Small intestine (tissue), 7 donors: ENCODE measurements at regions not wholly inside any gene's neighbourhood (a gene's known extent, or its start where the extent isn't known, plus 50 kb on each side); places are given as distances from the start of the nearest gene placed in this dataset.
"Not testable (repeated sequence)": the region's sequence is repeated elsewhere in the genome, so short reads cannot be mapped to it uniquely, and the experiment has no call there.

Source experiments
- DNase-seq, 2 donors: peaks; one replicate each; pipeline versions ENCODE4 v3.0.0 to v3.0.0-alpha.2; 2013
- FAIRE-seq: peaks from 2 replicates; lab custom pipeline; 2012; peaks lifted over from hg19 to GRCh38; lab: Jason Lieb, UNC
- H3K27ac ChIP-seq, 3 donors: one replicate each; pipeline ENCODE4 v1.5.1; 2013; ENCODE audit warnings: low read length in 2 of 3, mild to moderate bottlenecking in 2 of 3, control low read depth in 1 of 3, inconsistent platforms in 1 of 3, low read depth in 1 of 3, moderate library complexity in 1 of 3
- H3K27me3 ChIP-seq, 3 donors: one replicate each; pipeline ENCODE4 v1.6.1; 2013; ENCODE audit warnings: low read length in 3 of 3, inconsistent platforms in 1 of 3; ENCODE audit not compliant: control insufficient read depth in 3 of 3, insufficient read depth in 3 of 3
- H3K36me3 ChIP-seq, 3 donors: one replicate each; pipeline ENCODE4 v1.6.1; 2013; ENCODE audit warnings: low read length in 3 of 3, inconsistent platforms in 1 of 3, low read depth in 1 of 3, mild to moderate bottlenecking in 1 of 3, moderate library complexity in 1 of 3; ENCODE audit not compliant: control insufficient read depth in 3 of 3, insufficient read depth in 2 of 3
- H3K4me1 ChIP-seq, 3 donors: one replicate each; pipeline ENCODE4 v1.6.1; 2013; ENCODE audit warnings: low read length in 2 of 3, inconsistent platforms in 1 of 3, low read depth in 1 of 3, mild to moderate bottlenecking in 1 of 3, moderate library complexity in 1 of 3; ENCODE audit not compliant: control insufficient read depth in 3 of 3, insufficient read depth in 2 of 3
- H3K4me3 ChIP-seq, 3 donors: one replicate each; pipeline ENCODE4 v1.5.1; 2013; ENCODE audit warnings: low read length in 3 of 3, control low read depth in 1 of 3, inconsistent platforms in 1 of 3, low read depth in 1 of 3, mild to moderate bottlenecking in 1 of 3, moderate library complexity in 1 of 3
- H3K9me3 ChIP-seq, 2 donors: one replicate each; pipeline ENCODE4 v1.6.1; 2013; ENCODE audit warnings: low read depth in 1 of 2, low read length in 1 of 2; ENCODE audit not compliant: control insufficient read depth in 2 of 2, insufficient read depth in 1 of 2
- WGBS, 3 donors: extraction: QIAGEN DNeasy Blood & Tissue Kit; methylation state at CpG; one replicate each; pipeline ENCODE4 v1.1.7; 2013; 5-methylcytosine and 5-hydroxymethylcytosine counted together
- donor health status: healthy with polysubstance abuse.
- donor health status: control.
- donor health status: control.
- donor health status: Bipolar disorder and iron deficiency.
- donor health status: healthy.

- H3K27ac ChIP-seq, H3K9me3 ChIP-seq, FAIRE-seq, H3K4me1 ChIP-seq, H3K36me3 ChIP-seq, DNase-seq, H3K4me3 ChIP-seq, H3K27me3 ChIP-seq: not testable (repeated sequence)
- no CpG with 5 or more reads among the region's 4 CpGs for WGBS, 3 donors
Measured at GRCh38 chr9:67529834-67530233, 328.9 kb upstream of the ANKRD20A1 start.

DNA sequence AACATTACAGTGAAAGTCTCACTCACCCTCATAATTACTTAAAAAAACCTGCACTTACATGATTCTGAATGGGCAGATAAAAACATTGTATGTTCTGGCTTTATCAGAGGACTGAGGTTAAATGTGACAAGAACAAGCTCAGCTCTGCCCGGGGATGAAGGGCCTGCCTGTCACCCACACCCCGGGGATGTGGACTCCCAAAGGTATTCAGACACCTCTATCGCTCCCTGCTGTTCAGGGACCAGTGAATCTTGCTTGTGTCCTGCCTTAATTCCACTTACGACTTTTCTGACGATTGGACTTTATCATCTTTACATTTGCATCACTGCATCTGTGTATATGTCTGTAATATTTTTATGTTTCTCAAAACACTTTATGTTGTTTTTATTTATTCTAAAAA is 341.8 kb upstream of the ANKRD20A1 start:
- H3K4me1 ChIP-seq, FAIRE-seq, H3K4me3 ChIP-seq, H3K36me3 ChIP-seq, DNase-seq, H3K27ac ChIP-seq, H3K9me3 ChIP-seq, H3K27me3 ChIP-seq: not testable (repeated sequence)
- WGBS, 3 donors: no CpG with 5 or more reads among the region's 5 CpGs

DNA sequence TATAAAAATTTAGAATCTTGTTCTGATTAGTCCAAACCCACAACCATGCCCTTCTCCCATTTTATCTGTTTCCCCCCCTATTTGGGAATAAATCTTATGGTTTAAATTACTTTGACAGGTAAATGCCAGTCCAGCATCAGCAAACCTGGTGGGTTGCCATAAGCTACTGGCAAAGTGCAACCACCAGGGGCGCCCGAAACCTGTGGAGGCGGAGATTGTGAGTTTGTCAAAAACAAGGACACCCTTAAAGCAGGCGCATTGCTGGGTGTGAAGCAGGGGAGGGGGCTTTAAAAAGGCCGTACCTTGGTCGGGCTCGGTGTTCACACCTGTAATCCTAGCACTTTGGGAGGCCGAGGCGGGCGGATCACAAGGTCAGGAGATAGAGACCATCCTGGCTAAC is 344.1 kb upstream of the ANKRD20A1 start:
- not testable (repeated sequence) for H3K27me3 ChIP-seq, H3K9me3 ChIP-seq, H3K36me3 ChIP-seq, H3K4me1 ChIP-seq, DNase-seq, FAIRE-seq, H3K4me3 ChIP-seq, H3K27ac ChIP-seq
- no CpG with 5 or more reads among the region's 10 CpGs for WGBS, 3 donors

GRCh38 chr9:67503728-67504369 is 354.9 kb upstream of the ANKRD20A1 start:
- not testable (repeated sequence) for H3K4me1 ChIP-seq, H3K36me3 ChIP-seq, H3K9me3 ChIP-seq, FAIRE-seq, DNase-seq, H3K27me3 ChIP-seq, H3K27ac ChIP-seq, H3K4me3 ChIP-seq
- no CpG with 5 or more reads among the region's 2 CpGs for WGBS, 3 donors

DNA sequence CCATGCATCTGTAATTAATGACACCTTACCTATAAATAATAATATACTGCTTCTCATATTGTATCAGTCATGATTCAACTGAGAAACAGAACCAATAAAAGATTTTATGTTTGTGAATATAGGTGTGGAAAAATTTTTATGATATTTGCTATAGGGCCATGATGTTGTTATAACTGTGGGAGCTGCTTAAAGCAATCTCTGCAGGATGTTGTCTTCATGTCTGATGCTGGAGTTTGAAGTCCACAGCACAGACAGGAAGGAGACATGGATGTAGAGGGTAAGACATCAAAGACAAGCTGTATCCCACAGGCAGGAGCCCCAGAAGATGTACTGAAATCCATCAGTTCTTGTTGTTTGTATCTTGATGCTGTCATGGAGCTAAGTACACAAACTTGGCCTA is 366.7 kb upstream of the ANKRD20A1 start:
- not testable (repeated sequence) for DNase-seq, H3K4me3 ChIP-seq, H3K4me1 ChIP-seq, H3K27ac ChIP-seq, H3K36me3 ChIP-seq, H3K9me3 ChIP-seq, FAIRE-seq, H3K27me3 ChIP-seq

DNA sequence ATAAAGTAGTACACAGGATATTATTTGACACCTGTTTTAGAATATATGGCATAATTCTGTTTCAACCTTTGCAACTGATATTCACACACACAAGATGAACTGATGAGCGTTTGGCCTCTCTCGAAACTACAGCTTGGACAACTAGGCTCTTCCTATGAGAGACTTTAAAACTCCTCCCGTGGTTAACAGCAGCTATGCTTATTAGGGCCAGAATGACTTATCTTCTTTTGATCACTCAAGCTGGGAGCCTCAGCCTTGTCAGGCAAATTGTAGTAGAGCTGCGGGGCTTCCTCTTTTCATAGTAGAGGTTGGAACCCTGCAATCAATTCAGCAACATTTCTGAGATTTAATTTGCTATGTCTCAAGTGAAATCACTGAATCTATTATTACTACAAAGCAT is 381.3 kb upstream of the ANKRD20A1 start:
- H3K4me3 ChIP-seq, H3K36me3 ChIP-seq, H3K4me1 ChIP-seq, FAIRE-seq, H3K27ac ChIP-seq, DNase-seq, H3K27me3 ChIP-seq, H3K9me3 ChIP-seq: not testable (repeated sequence)
- 67% methylated on average over 1 of the region's 4 CpGs; no CpG with 5 or more reads in 2 of the 3 donors for WGBS, 3 donors

DNA sequence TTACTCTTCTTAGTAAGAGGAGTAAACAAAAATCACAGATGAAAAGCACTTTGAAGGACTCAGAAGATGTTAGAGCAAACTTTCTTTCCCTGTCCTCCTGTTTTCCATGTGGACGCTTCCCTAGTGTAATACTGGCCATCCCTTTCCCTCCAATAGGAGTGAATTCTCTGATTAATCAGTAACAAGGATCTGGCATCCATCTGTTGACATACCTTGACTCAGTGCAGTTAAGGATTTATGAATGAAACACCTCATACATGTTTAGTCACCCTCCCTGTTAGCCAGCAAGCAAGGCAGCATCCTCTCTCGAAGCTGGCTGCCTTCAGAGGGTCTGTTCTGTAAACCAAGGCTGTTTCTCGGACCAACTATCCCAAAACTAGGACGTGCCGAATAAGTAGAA is 388.0 kb upstream of the ANKRD20A1 start:
- H3K9me3 ChIP-seq, H3K27ac ChIP-seq, DNase-seq, H3K36me3 ChIP-seq, H3K4me3 ChIP-seq, H3K27me3 ChIP-seq, FAIRE-seq, H3K4me1 ChIP-seq: not testable (repeated sequence)
- no CpG with 5 or more reads among the region's 5 CpGs for WGBS, 3 donors

- not testable (repeated sequence) for DNase-seq, H3K36me3 ChIP-seq, H3K27ac ChIP-seq, H3K4me3 ChIP-seq, H3K9me3 ChIP-seq, FAIRE-seq, H3K4me1 ChIP-seq, H3K27me3 ChIP-seq
- no CpG with 5 or more reads among the region's 1 CpG for WGBS, 3 donors
Measured at GRCh38 chr9:67468326-67468725, 390.4 kb upstream of the ANKRD20A1 start.
